ENCODE measurements at regions not wholly inside any gene's neighbourhood (a gene's known extent, or its start where the extent isn't known, plus 50 kb on each side); places are given as distances from the start of the nearest gene placed in this dataset.

DNA sequence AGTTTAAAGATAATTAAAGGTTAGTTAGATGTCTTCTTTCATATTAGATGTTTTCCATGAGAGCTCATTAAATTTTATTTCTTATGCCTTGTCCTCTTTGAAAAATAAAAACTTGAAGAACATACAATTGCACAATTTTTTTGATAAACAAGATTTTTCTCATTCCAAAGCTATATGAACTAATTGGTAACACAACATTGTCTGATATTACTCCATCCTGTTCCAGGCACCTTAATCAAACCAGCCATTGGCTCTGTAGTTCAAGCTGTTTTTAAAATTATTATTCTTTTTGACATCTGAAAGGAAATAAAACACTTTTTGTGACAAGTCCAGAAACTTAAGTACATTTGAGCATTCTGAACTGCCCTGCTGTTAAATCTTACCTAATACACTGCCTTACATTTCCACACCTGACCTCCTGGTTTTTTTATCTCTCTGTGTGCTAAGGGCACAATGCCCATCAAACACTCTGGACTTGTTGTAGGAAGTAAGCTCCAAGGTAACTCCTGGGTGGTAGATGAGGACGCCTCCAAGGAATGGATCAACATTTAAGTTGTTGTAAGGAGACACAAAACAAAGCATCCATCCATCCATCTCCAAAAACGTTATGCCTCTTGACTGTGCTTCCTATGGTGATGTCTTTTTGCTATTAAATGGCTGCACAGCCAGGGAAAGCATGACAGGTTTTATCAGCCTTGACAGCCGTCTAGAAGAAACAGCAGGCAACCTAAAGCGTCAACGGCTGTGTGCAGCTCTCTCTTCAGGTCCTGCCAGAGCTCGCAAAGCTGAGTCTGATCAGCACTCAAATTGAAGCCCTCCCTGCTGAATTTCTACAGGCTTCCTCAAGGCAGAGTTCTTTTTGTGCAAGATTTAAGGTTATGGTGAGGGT lies 449.9 kb upstream of the FLRT2 start:
- no peak for DNase-seq (ENCODE audit: low read depth in 1 of 2, low spot score in 1 of 2)
- Histone ChIP-seq H3K4me3 (replicated peaks; ENCODE audit: insufficient read depth, low read length) (no peak overlapping the region), H3K27ac (replicated peaks) (no peak overlapping the region), H3K27me3 (ENCODE audit: insufficient read depth, poor library complexity, severe bottlenecking) (no peaks in the 10 kb centered on the region)
- TF ChIP-seq POLR2AphosphoS5 (IDR thresholded peaks at IDR 0.05; ENCODE audit: low read depth) (no peak), SPI1 (IDR thresholded peaks at IDR 0.05; ENCODE audit: borderline replicate concordance, low read depth) (no peak), GABPA (IDR thresholded peaks at IDR 0.05; ENCODE audit: low read depth) (no peak)
- TF ChIP-seq, protein P1, sequence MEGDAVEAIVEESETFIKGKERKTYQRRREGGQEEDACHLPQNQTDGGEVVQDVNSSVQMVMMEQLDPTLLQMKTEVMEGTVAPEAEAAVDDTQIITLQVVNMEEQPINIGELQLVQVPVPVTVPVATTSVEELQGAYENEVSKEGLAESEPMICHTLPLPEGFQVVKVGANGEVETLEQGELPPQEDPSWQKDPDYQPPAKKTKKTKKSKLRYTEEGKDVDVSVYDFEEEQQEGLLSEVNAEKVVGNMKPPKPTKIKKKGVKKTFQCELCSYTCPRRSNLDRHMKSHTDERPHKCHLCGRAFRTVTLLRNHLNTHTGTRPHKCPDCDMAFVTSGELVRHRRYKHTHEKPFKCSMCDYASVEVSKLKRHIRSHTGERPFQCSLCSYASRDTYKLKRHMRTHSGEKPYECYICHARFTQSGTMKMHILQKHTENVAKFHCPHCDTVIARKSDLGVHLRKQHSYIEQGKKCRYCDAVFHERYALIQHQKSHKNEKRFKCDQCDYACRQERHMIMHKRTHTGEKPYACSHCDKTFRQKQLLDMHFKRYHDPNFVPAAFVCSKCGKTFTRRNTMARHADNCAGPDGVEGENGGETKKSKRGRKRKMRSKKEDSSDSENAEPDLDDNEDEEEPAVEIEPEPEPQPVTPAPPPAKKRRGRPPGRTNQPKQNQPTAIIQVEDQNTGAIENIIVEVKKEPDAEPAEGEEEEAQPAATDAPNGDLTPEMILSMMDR (IDR thresholded peaks at IDR 0.05; ENCODE audit: insufficient read depth, low read length) = no peak
- TF ChIP-seq, protein P2, sequence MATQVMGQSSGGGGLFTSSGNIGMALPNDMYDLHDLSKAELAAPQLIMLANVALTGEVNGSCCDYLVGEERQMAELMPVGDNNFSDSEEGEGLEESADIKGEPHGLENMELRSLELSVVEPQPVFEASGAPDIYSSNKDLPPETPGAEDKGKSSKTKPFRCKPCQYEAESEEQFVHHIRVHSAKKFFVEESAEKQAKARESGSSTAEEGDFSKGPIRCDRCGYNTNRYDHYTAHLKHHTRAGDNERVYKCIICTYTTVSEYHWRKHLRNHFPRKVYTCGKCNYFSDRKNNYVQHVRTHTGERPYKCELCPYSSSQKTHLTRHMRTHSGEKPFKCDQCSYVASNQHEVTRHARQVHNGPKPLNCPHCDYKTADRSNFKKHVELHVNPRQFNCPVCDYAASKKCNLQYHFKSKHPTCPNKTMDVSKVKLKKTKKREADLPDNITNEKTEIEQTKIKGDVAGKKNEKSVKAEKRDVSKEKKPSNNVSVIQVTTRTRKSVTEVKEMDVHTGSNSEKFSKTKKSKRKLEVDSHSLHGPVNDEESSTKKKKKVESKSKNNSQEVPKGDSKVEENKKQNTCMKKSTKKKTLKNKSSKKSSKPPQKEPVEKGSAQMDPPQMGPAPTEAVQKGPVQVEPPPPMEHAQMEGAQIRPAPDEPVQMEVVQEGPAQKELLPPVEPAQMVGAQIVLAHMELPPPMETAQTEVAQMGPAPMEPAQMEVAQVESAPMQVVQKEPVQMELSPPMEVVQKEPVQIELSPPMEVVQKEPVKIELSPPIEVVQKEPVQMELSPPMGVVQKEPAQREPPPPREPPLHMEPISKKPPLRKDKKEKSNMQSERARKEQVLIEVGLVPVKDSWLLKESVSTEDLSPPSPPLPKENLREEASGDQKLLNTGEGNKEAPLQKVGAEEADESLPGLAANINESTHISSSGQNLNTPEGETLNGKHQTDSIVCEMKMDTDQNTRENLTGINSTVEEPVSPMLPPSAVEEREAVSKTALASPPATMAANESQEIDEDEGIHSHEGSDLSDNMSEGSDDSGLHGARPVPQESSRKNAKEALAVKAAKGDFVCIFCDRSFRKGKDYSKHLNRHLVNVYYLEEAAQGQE (IDR thresholded peaks at IDR 0.05; ENCODE audit: insufficient replicate concordance, low read depth) = no peak

DNA sequence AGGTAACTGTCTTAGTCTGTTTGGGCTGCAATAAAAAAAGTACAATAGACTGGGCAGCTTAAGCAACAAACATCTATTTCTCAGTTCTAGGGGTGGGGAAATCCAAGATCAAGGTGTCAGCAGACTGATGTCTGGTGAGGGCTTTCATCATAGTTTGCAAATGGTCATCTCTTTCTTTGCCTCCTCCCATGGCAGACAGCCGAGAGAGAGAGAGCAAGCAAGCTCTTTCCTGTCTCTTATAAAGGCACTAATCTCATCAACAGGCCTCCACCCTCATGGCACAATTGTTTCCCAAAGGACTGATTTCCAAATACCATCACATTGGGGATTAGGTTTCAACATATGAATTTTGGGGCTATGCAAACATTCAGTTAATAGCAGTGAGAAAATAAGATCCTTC lies 445.6 kb upstream of the FLRT2 start:
- Histone ChIP-seq H3K27me3 (ENCODE audit: insufficient read depth, poor library complexity, severe bottlenecking) (no peaks in the 10 kb centered on the region), H3K27ac (replicated peaks) (no peak overlapping the region), H3K4me3 (replicated peaks; ENCODE audit: insufficient read depth, low read length) (no peak overlapping the region)
- TF ChIP-seq, protein P1 (IDR thresholded peaks at IDR 0.05; ENCODE audit: insufficient read depth, low read length) = no peak
- no peak for TF ChIP-seq POLR2AphosphoS5 (IDR thresholded peaks at IDR 0.05; ENCODE audit: low read depth)
- TF ChIP-seq, protein P2 (IDR thresholded peaks at IDR 0.05; ENCODE audit: insufficient replicate concordance, low read depth) = no peak
- TF ChIP-seq GABPA (IDR thresholded peaks at IDR 0.05; ENCODE audit: low read depth) = no peak
- no peak for TF ChIP-seq SPI1 (IDR thresholded peaks at IDR 0.05; ENCODE audit: borderline replicate concordance, low read depth)
- DNase-seq (ENCODE audit: low read depth in 1 of 2, low spot score in 1 of 2) = no peak

DNA sequence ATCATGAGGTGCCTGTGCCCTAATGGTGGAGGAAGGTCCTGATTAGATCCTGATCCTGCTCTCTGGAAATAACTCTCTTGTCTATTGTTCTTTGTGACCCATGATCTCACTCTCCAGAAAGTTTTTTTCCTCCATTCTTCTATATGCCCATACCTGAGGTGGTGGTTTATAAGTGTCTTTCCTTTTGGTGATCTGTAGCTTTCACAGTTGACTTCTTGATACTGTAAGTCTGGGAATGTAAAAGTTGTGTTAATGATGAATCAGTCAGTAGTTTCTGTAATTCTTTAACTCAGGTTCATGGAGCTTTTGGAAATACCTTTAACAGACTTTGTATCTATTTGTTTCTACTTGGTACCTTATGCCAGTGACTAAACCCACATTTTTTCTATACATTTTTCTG lies 444.0 kb upstream of the FLRT2 start:
- Histone ChIP-seq H3K27ac (replicated peaks) (no peak overlapping the region), H3K4me3 (replicated peaks; ENCODE audit: insufficient read depth, low read length) (no peak overlapping the region), H3K27me3 (ENCODE audit: insufficient read depth, poor library complexity, severe bottlenecking) (no peaks in the 10 kb centered on the region)
- TF ChIP-seq, protein P2 (IDR thresholded peaks at IDR 0.05; ENCODE audit: insufficient replicate concordance, low read depth) = no peak
- TF ChIP-seq POLR2AphosphoS5 (IDR thresholded peaks at IDR 0.05; ENCODE audit: low read depth) = no peak
- no peak for TF ChIP-seq SPI1 (IDR thresholded peaks at IDR 0.05; ENCODE audit: borderline replicate concordance, low read depth)
- no peak for TF ChIP-seq GABPA (IDR thresholded peaks at IDR 0.05; ENCODE audit: low read depth)
- TF ChIP-seq, protein P1 (IDR thresholded peaks at IDR 0.05; ENCODE audit: insufficient read depth, low read length) = no peak
- no peak for DNase-seq (ENCODE audit: low read depth in 1 of 2, low spot score in 1 of 2)
